RWPE2 (cell line): ENCODE measurements at regions not wholly inside any gene's neighbourhood (a gene's known extent, or its start where the extent isn't known, plus 50 kb on each side); places are given as distances from the start of the nearest gene placed in this dataset.

ENCODE experiments used
- ATAC-seq: fragments of 200-7000 bp; cut with Tn5 transposase; 3 replicates; pipeline ENCODE4 v1.9.1; 2021; ENCODE audit warnings: low read depth
- DNase-seq: peaks from one replicate; pipeline ENCODE4 v3.0.0-alpha.2; 2020; ENCODE audit warnings: low spot score
- H3K27ac ChIP-seq: fragments of 450-650 bp; 2 replicates; pipeline ENCODE4 v1.5.1; 2017; ENCODE audit warnings: mild to moderate bottlenecking; ENCODE audit not compliant: poor library complexity, severe bottlenecking
- H3K27me3 ChIP-seq: fragments of 250-450 bp; sonication (Bioruptor Pico); 2 replicates; pipeline ENCODE4 v1.5.1; 2021; ENCODE audit warnings: mild to moderate bottlenecking, moderate library complexity; ENCODE audit not compliant: insufficient read depth, poor library complexity, severe bottlenecking
- H3K36me3 ChIP-seq: fragments of 250-450 bp; sonication (Bioruptor Pico); 2 replicates; pipeline ENCODE4 v1.5.1; 2020; ENCODE audit warnings: low read depth, mild to moderate bottlenecking, moderate library complexity
- H3K4me1 ChIP-seq: fragments of 250-450 bp; sonication (Bioruptor Pico); 2 replicates; pipeline ENCODE4 v1.5.1; 2021; ENCODE audit warnings: mild to moderate bottlenecking, moderate library complexity; ENCODE audit not compliant: insufficient read depth, poor library complexity, severe bottlenecking
- H3K4me3 ChIP-seq: fragments of 250-450 bp; sonication (Bioruptor Pico); 2 replicates; pipeline ENCODE4 v1.5.1; 2021; ENCODE audit warnings: mild to moderate bottlenecking, moderate library complexity; ENCODE audit not compliant: severe bottlenecking
- H3K9me3 ChIP-seq: fragments of 250-450 bp; sonication (Bioruptor Pico); 2 replicates; pipeline ENCODE4 v1.5.1; 2021; ENCODE audit warnings: mild to moderate bottlenecking, moderate library complexity; ENCODE audit not compliant: severe bottlenecking
- TF ChIP-seq, protein P1 (sequence below): fragments of 450-650 bp; IDR thresholded peaks from one replicate; pipeline ENCODE4 v1.5.1; 2017; ENCODE audit warnings: mild to moderate bottlenecking, moderate library complexity; ENCODE audit not compliant: poor library complexity, severe bottlenecking

DNA sequence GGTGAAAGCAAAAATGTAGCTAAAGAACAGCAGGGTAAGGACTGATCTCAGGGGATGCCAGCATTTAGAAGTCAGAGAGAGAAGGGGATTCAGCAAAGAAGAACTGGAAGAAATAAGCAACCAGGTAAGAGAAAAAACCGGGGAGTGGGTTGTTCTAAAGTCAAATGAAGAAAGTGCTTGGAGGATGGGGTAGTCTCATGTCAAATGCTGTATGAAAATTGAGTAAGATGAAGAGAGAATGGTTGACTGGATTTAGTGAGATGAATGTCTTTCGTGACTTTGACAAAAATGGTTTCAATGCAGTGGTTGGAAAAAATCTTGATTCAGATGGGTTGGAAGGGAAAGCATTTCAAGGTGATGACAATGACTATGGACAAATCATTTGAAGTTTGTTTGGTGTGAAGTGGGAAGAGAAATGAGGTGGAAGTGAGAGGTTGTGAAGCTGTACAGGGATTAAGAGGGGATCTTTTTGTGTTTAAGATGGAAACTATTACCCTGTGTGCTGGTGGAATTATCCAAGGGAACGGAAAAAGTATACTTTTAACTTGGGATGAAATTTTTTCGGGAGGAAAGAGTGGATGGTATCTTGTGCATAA lies 484.0 kb downstream of the ETS1 start:
- H3K4me1 ChIP-seq: no peaks in the 10 kb centered on the region
- H3K4me3 ChIP-seq: no peak overlapping the region
- no peaks in the 10 kb centered on the region for H3K36me3 ChIP-seq
- ATAC-seq (no peak), DNase-seq (no peak)
- H3K9me3 ChIP-seq: no peaks in the 10 kb centered on the region
- no peak overlapping the region for H3K27ac ChIP-seq
- no peaks in the 10 kb centered on the region for H3K27me3 ChIP-seq
- TF ChIP-seq, protein P1, sequence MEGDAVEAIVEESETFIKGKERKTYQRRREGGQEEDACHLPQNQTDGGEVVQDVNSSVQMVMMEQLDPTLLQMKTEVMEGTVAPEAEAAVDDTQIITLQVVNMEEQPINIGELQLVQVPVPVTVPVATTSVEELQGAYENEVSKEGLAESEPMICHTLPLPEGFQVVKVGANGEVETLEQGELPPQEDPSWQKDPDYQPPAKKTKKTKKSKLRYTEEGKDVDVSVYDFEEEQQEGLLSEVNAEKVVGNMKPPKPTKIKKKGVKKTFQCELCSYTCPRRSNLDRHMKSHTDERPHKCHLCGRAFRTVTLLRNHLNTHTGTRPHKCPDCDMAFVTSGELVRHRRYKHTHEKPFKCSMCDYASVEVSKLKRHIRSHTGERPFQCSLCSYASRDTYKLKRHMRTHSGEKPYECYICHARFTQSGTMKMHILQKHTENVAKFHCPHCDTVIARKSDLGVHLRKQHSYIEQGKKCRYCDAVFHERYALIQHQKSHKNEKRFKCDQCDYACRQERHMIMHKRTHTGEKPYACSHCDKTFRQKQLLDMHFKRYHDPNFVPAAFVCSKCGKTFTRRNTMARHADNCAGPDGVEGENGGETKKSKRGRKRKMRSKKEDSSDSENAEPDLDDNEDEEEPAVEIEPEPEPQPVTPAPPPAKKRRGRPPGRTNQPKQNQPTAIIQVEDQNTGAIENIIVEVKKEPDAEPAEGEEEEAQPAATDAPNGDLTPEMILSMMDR: no peak

DNA sequence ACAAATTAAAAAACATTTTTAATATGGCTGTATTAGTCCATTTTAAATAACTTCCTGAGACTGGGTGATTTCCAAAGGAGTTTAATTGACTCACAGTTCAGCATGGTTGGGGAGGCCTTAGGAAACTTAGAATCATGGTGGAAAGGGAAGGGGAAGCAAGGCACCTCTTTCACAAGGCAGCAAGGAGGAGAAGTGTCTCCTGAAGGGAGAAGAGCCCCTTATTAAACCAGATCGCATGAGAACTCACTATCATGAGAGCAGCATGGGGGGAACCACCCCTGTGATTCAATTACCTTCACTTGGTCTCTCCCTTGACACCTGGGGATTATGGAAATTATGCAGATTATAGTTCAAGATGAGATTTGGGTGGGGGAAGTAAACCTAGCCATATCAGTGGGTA lies 488.6 kb downstream of the ETS1 start:
- H3K4me3 ChIP-seq: no peak overlapping the region
- no peaks in the 10 kb centered on the region for H3K36me3 ChIP-seq
- ATAC-seq (no peak), DNase-seq (no peak)
- no peaks in the 10 kb centered on the region for H3K27me3 ChIP-seq
- TF ChIP-seq, protein P1: no peak
- no peaks in the 10 kb centered on the region for H3K9me3 ChIP-seq
- no peak overlapping the region for H3K27ac ChIP-seq
- H3K4me1 ChIP-seq: peaks cover 9% of the 10 kb centered on the region

DNA sequence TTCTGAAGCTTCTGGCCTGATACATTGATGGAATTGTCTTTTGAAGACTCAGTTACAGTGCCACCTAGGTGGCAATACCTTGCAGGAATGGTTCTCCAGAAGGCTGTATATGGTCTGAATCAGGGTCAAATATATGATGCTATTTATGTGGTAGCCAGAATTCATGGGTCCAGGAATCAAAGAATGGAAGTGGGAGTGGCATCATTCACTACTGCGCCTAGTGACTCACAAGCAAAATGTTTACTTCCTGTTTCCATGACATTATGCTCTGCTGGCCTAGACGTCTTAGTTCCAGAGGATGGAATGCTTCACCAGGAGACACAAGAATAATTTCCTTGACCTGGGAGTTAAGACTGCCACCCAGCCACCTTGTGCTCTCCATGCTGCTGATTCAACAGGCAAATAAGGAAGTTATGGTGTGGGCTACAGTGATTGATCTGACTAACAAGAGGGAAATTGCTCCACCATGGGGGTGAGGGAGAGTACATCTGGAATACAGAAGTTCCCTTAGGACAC lies 491.8 kb downstream of the ETS1 start:
- Histone ChIP-seq H3K4me1 (peaks cover 9% of the 10 kb centered on the region), H3K9me3 (peaks cover 2% of the 10 kb centered on the region), H3K27ac (peak overlapping the region; percentile 63), H3K4me3 (no peak overlapping the region), H3K27me3 (no peaks in the 10 kb centered on the region), H3K36me3 (no peaks in the 10 kb centered on the region)
- peak; percentile 98 for ATAC-seq
- no peak for DNase-seq
- TF ChIP-seq, protein P1: peak; percentile 35

DNA sequence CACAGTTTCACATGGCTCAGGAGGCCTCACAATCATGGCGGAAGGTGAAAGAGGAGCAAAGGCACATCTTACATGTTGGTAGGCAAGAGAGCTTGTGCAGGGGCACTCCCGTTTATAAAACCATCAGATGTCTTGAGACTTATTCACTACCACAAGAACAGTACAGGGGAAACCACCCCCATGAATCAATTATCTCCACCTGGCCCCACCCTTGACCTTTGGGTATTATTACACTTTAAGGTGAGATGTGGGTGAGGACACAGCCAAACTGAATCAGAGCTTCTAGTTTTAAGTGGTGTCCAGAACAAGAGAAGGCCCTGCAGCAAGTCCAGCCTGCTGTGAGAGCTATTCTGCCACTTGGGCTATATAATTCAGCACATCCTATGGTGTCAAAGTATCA lies 493.7 kb downstream of the ETS1 start:
- H3K9me3 ChIP-seq: peaks cover 7% of the 10 kb centered on the region
- H3K4me1 ChIP-seq: peaks cover 9% of the 10 kb centered on the region
- TF ChIP-seq, protein P1: no peak
- H3K27ac ChIP-seq: no peak overlapping the region
- DNase-seq: no peak
- H3K27me3 ChIP-seq: no peaks in the 10 kb centered on the region
- no peak for ATAC-seq
- no peak overlapping the region for H3K4me3 ChIP-seq
- H3K36me3 ChIP-seq: no peaks in the 10 kb centered on the region

DNA sequence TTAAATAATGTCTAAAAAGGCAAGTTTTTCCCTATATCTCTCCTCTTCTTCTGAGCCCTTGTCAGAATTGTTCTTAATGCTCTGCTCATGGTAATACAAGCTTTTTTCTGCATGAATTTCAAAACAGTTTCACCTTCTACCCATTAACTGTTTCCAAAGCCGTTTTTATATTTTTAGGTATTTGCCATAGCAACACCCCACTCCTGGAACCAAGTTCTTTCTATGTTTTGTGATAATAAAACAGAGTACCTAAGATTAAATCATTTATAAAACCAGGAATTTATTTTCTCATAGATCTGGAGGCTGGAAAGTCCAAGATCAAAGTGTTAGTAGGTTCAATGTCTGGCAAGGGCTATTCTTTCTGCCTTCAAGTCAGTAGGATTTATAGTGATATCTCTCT lies 497.4 kb downstream of the ETS1 start:
- no peaks in the 10 kb centered on the region for H3K27me3 ChIP-seq
- no peaks in the 10 kb centered on the region for H3K4me1 ChIP-seq
- H3K4me3 ChIP-seq: no peak overlapping the region
- no peak for DNase-seq
- H3K9me3 ChIP-seq: peaks cover 7% of the 10 kb centered on the region
- TF ChIP-seq, protein P1: no peak
- H3K36me3 ChIP-seq: no peaks in the 10 kb centered on the region
- H3K27ac ChIP-seq: no peak overlapping the region
- ATAC-seq: no peak
